Upper lobe of right lung (tissue), 1 donor: ENCODE measurements at regions not wholly inside any gene's neighbourhood (a gene's known extent, or its start where the extent isn't known, plus 50 kb on each side); places are given as distances from the start of the nearest gene placed in this dataset.

ENCODE experiments used
- ATAC-seq: fragments of 200-7000 bp; cut with Tn5 transposase; one replicate; pipeline ENCODE4 v1.9.1; 2020; ENCODE audit warnings: mild to moderate bottlenecking, moderate library complexity
- DNase-seq: peaks from one replicate; pipeline ENCODE4 v3.0.0-alpha.2; 2020
- H3K27ac ChIP-seq: fragments of 200-600 bp; one replicate; pipeline ENCODE4 v1.8.0; 2022
- H3K27me3 ChIP-seq: fragments of 200-600 bp; one replicate; pipeline ENCODE4 v1.8.0; 2022; ENCODE audit warnings: mild to moderate bottlenecking
- H3K36me3 ChIP-seq: fragments of 200-600 bp; one replicate; pipeline ENCODE4 v1.8.0; 2022
- H3K4me1 ChIP-seq: fragments of 200-600 bp; one replicate; pipeline ENCODE4 v1.8.0; 2022
- H3K4me3 ChIP-seq: fragments of 200-600 bp; one replicate; pipeline ENCODE4 v1.8.0; 2022; ENCODE audit warnings: mild to moderate bottlenecking
- H3K9me3 ChIP-seq: fragments of 200-600 bp; one replicate; pipeline ENCODE4 v1.8.0; 2022
- intact Hi-C: fragments of 100-400 bp; cut with DNase I; formaldehyde crosslinking; loops from one replicate; pipeline ENCODE4 v1.11.0; 2022
- TF ChIP-seq, protein P1 (sequence below): fragments of 200-600 bp; IDR thresholded peaks from one replicate; pipeline ENCODE4 v1.8.0; 2022; ENCODE audit warnings: antibody characterized with exemption
- donor health status: DM: no; HTN: yes; CAD: no; lungs with severe emphysema.

DNA sequence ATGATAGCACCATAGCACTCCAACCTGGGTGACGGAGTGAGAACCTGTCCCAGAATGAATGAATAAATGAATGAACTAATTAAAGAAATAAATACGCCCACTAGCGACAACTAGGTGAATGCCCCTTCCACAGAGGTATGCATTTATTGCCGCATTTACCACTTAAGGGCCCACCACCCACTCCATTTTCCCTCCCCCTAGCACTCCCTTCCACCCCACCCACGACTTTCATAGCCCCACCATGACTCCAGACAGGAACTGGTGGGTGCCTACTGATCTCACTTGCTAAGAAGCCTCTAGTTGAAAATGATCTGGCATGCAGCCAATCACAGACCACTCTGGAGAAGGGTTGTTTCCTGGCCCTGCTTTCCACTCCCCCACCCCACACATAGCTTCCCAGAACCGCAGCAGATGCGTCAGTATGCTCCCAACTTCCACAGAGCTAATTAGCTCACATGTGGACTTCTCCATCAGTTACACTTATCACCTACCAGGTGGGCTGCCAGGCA lies 167.6 kb downstream of the WT1 start:
- no peak for ATAC-seq
- H3K4me1 ChIP-seq = no peaks in the 10 kb centered on the region
- no peaks in the 10 kb centered on the region for H3K27me3 ChIP-seq
- TF ChIP-seq, protein P1, sequence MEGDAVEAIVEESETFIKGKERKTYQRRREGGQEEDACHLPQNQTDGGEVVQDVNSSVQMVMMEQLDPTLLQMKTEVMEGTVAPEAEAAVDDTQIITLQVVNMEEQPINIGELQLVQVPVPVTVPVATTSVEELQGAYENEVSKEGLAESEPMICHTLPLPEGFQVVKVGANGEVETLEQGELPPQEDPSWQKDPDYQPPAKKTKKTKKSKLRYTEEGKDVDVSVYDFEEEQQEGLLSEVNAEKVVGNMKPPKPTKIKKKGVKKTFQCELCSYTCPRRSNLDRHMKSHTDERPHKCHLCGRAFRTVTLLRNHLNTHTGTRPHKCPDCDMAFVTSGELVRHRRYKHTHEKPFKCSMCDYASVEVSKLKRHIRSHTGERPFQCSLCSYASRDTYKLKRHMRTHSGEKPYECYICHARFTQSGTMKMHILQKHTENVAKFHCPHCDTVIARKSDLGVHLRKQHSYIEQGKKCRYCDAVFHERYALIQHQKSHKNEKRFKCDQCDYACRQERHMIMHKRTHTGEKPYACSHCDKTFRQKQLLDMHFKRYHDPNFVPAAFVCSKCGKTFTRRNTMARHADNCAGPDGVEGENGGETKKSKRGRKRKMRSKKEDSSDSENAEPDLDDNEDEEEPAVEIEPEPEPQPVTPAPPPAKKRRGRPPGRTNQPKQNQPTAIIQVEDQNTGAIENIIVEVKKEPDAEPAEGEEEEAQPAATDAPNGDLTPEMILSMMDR = no peak
- no peaks in the 10 kb centered on the region for H3K36me3 ChIP-seq
- no peak for DNase-seq
- H3K4me3 ChIP-seq = no peak overlapping the region
- no peaks in the 10 kb centered on the region for H3K9me3 ChIP-seq
- intact Hi-C loops = no loop called here
- no peak overlapping the region for H3K27ac ChIP-seq

DNA sequence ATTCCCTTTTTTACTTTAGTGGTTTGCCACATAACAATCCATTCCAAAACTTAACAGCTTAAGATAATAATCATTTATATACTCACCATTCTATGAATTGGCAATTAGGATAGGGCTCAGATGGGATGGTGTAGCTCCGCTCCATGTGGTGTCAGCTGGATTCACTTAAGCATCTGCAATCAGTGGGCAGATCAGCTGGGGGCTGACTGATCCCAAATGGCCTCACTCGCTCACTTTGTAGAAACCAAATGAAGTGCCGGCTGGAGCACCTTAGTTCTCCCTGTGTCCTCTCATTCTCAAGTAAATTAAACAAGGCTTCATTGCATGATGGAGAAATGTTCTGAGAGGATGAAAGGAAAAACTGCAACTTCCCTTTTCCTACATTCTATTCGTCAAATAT lies 161.4 kb downstream of the WT1 start:
- Histone ChIP-seq H3K27me3 (no peaks in the 10 kb centered on the region), H3K9me3 (no peaks in the 10 kb centered on the region), H3K27ac (no peak overlapping the region), H3K36me3 (no peaks in the 10 kb centered on the region), H3K4me1 (no peaks in the 10 kb centered on the region), H3K4me3 (no peak overlapping the region)
- DNase-seq (no peak), ATAC-seq (no peak)
- TF ChIP-seq, protein P1 = no peak
- intact Hi-C loops = no loop called here

DNA sequence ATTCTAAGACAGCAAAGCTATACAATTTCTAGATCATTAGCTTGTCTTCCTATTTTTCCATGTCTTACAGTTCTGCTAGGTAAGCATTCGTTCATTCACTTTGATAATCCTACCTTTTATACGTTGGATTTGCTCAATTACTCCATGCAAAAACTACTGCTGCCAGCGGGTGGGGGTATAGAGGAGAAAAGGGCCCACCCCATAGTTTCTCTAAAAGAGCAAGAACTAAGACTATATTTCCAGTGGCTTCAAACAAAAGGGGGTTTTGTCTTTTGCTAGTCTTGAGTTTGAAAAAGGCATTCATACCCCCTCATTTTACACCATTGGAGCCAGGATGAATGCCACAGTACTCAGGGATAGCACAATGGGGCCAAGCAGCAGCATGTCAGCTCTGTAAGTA lies 155.7 kb downstream of the WT1 start:
- intact Hi-C loops = no loop called here
- H3K9me3 ChIP-seq = no peaks in the 10 kb centered on the region
- no peak for ATAC-seq
- H3K4me3 ChIP-seq = no peak overlapping the region
- TF ChIP-seq, protein P1 = no peak
- H3K36me3 ChIP-seq = no peaks in the 10 kb centered on the region
- DNase-seq = no peak
- H3K4me1 ChIP-seq = no peaks in the 10 kb centered on the region
- H3K27ac ChIP-seq = no peak overlapping the region
- H3K27me3 ChIP-seq = no peaks in the 10 kb centered on the region

DNA sequence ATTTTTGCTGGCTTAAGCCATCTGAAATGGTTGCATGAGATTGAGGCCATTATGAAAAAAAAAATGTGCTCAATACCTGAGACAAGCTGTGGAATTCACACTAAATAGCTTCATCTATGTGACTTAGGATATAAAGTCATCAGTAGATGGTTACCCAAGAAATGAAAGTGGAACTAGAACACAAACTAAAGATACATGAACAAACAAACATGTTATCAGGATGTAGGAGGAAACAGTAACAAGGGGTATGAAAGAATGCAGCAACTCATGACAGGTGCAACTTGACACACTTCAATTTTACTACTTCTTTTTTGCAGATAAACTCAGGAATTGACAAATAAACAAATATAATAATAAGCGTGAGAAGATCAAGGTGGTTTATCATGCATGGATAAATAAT lies 155.0 kb downstream of the WT1 start:
- no peak overlapping the region for H3K4me3 ChIP-seq
- H3K9me3 ChIP-seq = no peaks in the 10 kb centered on the region
- no peaks in the 10 kb centered on the region for H3K36me3 ChIP-seq
- TF ChIP-seq, protein P1 = no peak
- H3K27me3 ChIP-seq = no peaks in the 10 kb centered on the region
- no peak overlapping the region for H3K27ac ChIP-seq
- no peak for ATAC-seq
- no peak for DNase-seq
- no peaks in the 10 kb centered on the region for H3K4me1 ChIP-seq
- intact Hi-C loops = no loop called here

DNA sequence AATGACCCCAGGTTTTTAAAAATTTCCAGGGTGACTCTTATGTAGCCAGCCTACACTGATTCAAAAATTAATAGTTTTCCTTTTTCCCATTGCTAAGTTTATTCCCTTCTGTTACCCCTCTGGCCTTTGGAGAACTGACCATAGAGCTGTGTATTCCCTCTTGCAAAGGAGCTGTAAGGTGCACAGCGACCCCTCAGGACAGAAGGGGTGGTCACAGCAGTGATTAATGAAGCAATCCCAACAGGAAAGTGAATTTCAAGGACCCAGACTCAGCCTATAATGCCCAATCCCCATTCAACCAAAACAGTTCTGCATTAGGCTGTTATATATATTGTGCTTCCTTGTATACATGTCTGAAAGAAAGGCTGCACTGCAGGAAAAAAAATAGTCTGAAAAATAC lies 147.1 kb downstream of the WT1 start:
- Histone ChIP-seq H3K27ac (no peak overlapping the region), H3K4me3 (no peak overlapping the region), H3K36me3 (no peaks in the 10 kb centered on the region), H3K9me3 (no peaks in the 10 kb centered on the region), H3K27me3 (no peaks in the 10 kb centered on the region), H3K4me1 (no peaks in the 10 kb centered on the region)
- TF ChIP-seq, protein P1 = no peak
- no peak for ATAC-seq
- intact Hi-C loops = no loop called here
- DNase-seq = no peak

DNA sequence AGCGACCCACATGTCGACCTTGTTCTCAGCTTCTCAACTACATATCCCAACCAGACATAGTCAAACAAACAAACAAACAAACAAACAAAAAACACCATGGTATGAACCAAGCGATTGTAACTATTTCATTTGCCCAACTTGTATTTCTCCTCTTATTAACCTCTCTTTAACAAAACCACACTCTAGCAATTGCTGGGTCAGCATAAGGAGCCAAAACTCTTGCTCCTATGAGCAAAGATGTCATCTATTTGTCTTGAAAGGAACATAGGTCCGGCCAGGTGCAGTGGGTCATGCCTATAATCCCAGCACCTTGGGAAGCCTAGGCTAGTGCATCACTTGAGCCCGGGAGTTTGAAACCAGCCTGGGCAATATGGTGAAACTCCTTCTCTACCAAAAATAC lies 145.6 kb downstream of the WT1 start:
- Histone ChIP-seq H3K4me1 (no peaks in the 10 kb centered on the region), H3K36me3 (no peaks in the 10 kb centered on the region), H3K27ac (no peak overlapping the region), H3K27me3 (no peaks in the 10 kb centered on the region), H3K9me3 (no peaks in the 10 kb centered on the region), H3K4me3 (no peak overlapping the region)
- no peak for ATAC-seq
- DNase-seq = no peak
- TF ChIP-seq, protein P1 = no peak
- intact Hi-C loops = no loop called here
